Endothelial cell of umbilical vein (primary cell): ENCODE measurements at regions not wholly inside any gene's neighbourhood (a gene's known extent, or its start where the extent isn't known, plus 50 kb on each side); places are given as distances from the start of the nearest gene placed in this dataset.

ENCODE experiments used
- BruUV-seq: library from RNA; stranded (reverse); fragments of 400-500 nt; replicated peaks from 2 replicates; lab custom pipeline; 2021; lab: Mats Ljungman, UMichigan
- CTCF ChIA-PET: fragments of 300-600, 350-600 bp; sonication (Branson Sonifier 250); formaldehyde crosslinking; loops from one replicate; lab custom pipeline; 2021; ENCODE audit warnings: antibody characterized with exemption, inconsistent platforms; lab: Charles Lee
- POLR2A ChIA-PET: fragments of 300-600, 350-600 bp; sonication (Branson Sonifier 250); formaldehyde crosslinking; loops from one replicate; lab custom pipeline; 2021; ENCODE audit warnings: antibody characterized with exemption, inconsistent platforms; lab: Charles Lee
- DNase-seq: peaks from one replicate; pipeline ENCODE4 v3.0.0-alpha.2; 2011; ENCODE audit warnings: low read depth, low spot score
- FAIRE-seq: peaks from 2 replicates; lab custom pipeline; 2011; peaks lifted over from hg19 to GRCh38; lab: Jason Lieb, UNC
- H2AFZ ChIP-seq: 2 replicates; pipeline ENCODE4 v1.6.0; 2012; ENCODE audit warnings: low read depth, low read length, control low read depth, inconsistent platforms
- H3K27ac ChIP-seq: 2 replicates; pipeline ENCODE4 v1.5.1; 2011; ENCODE audit warnings: low read depth, mild to moderate bottlenecking, control low read depth, low read length, moderate library complexity; ENCODE audit not compliant: insufficient read depth
- H3K27me3 ChIP-seq, 2 experiments: 2 replicates each; pipeline versions ENCODE4 v1.6.0 to v1.6.1; 2011; ENCODE audit warnings: low read length in 2 of 2, mixed read lengths in 1 of 2; ENCODE audit not compliant: control insufficient read depth in 2 of 2, insufficient read depth in 2 of 2
- H3K36me3 ChIP-seq, 2 experiments: 2 replicates in 1 of 2; 3 replicates in 1 of 2; pipeline ENCODE4 v1.5.1; 2011; ENCODE audit warnings: low read length in 2 of 2, mild to moderate bottlenecking in 1 of 2, moderate library complexity in 1 of 2; ENCODE audit not compliant: control insufficient read depth in 2 of 2, insufficient read depth in 2 of 2; ENCODE audit errors: extremely low read depth in 1 of 2
- H3K4me1 ChIP-seq: 3 replicates; pipeline ENCODE4 v1.5.1; 2011; ENCODE audit warnings: mild to moderate bottlenecking, low read length; ENCODE audit not compliant: control insufficient read depth, insufficient read depth; ENCODE audit errors: extremely low read depth
- H3K4me2 ChIP-seq: 2 replicates; pipeline ENCODE4 v1.6.1; 2011; ENCODE audit warnings: low read length, control low read depth, mixed read lengths; ENCODE audit not compliant: insufficient read depth
- H3K4me3 ChIP-seq, 3 experiments: fragments of 200-600 bp in 1 of 3; sonication (generic), shearing (Covaris generic) in 1 of 3; replicated peaks in 1 of 3; 2 replicates each; pipeline ENCODE4 v1.5.1; 2011 to 2016; ENCODE audit warnings: control low read depth in 3 of 3, low read length in 3 of 3, mild to moderate bottlenecking in 2 of 3, inconsistent platforms in 1 of 3, low read depth in 1 of 3, moderate library complexity in 1 of 3; ENCODE audit not compliant: insufficient read depth in 1 of 3
- H3K79me2 ChIP-seq: 2 replicates; pipeline ENCODE4 v1.6.0; 2012; ENCODE audit warnings: low read length, inconsistent platforms; ENCODE audit not compliant: control insufficient read depth, insufficient read depth
- H3K9ac ChIP-seq: replicated peaks from 2 replicates; pipeline ENCODE3; 2011; ENCODE audit warnings: low read length, control low read depth; ENCODE audit not compliant: insufficient read depth; ENCODE audit errors: extremely low read depth
- H3K9me1 ChIP-seq: replicated peaks from 3 replicates; pipeline ENCODE4 v1.6.0; 2011; ENCODE audit warnings: mild to moderate bottlenecking, low read length; ENCODE audit not compliant: control insufficient read depth, insufficient read depth; ENCODE audit errors: extremely low read depth
- H3K9me3 ChIP-seq: replicated peaks from 2 replicates; pipeline ENCODE4 v1.5.1; 2012; ENCODE audit warnings: low read length, inconsistent platforms; ENCODE audit not compliant: control insufficient read depth, insufficient read depth
- H4K20me1 ChIP-seq: replicated peaks from 2 replicates; pipeline ENCODE3; 2011; ENCODE audit warnings: mild to moderate bottlenecking, low read length; ENCODE audit not compliant: control insufficient read depth, insufficient read depth; ENCODE audit errors: extremely low read depth
- CTCF ChIP-seq, 2 donors: IDR thresholded peaks; 1 replicate in 1 of 2; 2 replicates in 1 of 2; pipeline ENCODE4 v1.5.1; 2011; ENCODE audit warnings: low read length in 2 of 2, mild to moderate bottlenecking in 2 of 2, moderate library complexity in 2 of 2, control low read depth in 1 of 2, inconsistent platforms in 1 of 2, low read depth in 1 of 2; ENCODE audit not compliant: insufficient read depth in 1 of 2; ENCODE audit errors: extremely low read depth in 1 of 2
- EZH2 ChIP-seq: IDR thresholded peaks from 2 replicates; pipeline ENCODE4 v1.6.1; 2012; ENCODE audit warnings: borderline replicate concordance, low read depth, mild to moderate bottlenecking, moderate library complexity, low read length, inconsistent platforms; ENCODE audit not compliant: severe bottlenecking
- FOS ChIP-seq: IDR thresholded peaks from 2 replicates; pipeline ENCODE4 v1.6.1; 2011; ENCODE audit warnings: mild to moderate bottlenecking, low read length, moderate library complexity, borderline replicate concordance; ENCODE audit not compliant: insufficient read depth
- GATA2 ChIP-seq: IDR thresholded peaks from 2 replicates; pipeline ENCODE4 v1.7.0; 2011; ENCODE audit warnings: low read depth, mild to moderate bottlenecking, moderate library complexity, mixed read lengths, low read length; ENCODE audit not compliant: insufficient read length, insufficient read depth
- JUN ChIP-seq: IDR thresholded peaks from 2 replicates; pipeline ENCODE4 v1.6.1; 2011; ENCODE audit warnings: borderline replicate concordance, low read depth; ENCODE audit not compliant: insufficient read length, insufficient read depth
- MYC ChIP-seq: IDR thresholded peaks from one replicate; pipeline ENCODE4 v1.6.1; 2011; ENCODE audit warnings: mild to moderate bottlenecking, low read depth, low read length
- POLR2A ChIP-seq: IDR thresholded peaks from 2 replicates; pipeline ENCODE4 v1.6.1; 2012; ENCODE audit warnings: low read depth, mild to moderate bottlenecking, control low read depth, low read length
- POLR2AphosphoS5 ChIP-seq: IDR thresholded peaks from 2 replicates; pipeline ENCODE4 v1.6.1; 2012; ENCODE audit warnings: low read depth, mild to moderate bottlenecking, control low read depth, low read length, moderate library complexity; ENCODE audit not compliant: insufficient read depth
- dilution Hi-C: fragments of 300-500 bp; cut with MboI; formaldehyde crosslinking; loops from one replicate; pipeline ENCODE4 v1.15.0; 2019; ENCODE audit warnings: low sequenced_read_pairs; ENCODE audit not compliant: extremely low pct_ligation_motif_present
- intact Hi-C: fragments of 100-400 bp; cut with micrococcal nuclease; formaldehyde crosslinking; loops from one replicate; pipeline ENCODE4 v1.10.0; 2022
- TF ChIP-seq, protein P1 (sequence below): IDR thresholded peaks from 2 replicates; pipeline ENCODE4 v1.6.1; 2011; ENCODE audit not compliant: insufficient read depth, insufficient read length

DNA sequence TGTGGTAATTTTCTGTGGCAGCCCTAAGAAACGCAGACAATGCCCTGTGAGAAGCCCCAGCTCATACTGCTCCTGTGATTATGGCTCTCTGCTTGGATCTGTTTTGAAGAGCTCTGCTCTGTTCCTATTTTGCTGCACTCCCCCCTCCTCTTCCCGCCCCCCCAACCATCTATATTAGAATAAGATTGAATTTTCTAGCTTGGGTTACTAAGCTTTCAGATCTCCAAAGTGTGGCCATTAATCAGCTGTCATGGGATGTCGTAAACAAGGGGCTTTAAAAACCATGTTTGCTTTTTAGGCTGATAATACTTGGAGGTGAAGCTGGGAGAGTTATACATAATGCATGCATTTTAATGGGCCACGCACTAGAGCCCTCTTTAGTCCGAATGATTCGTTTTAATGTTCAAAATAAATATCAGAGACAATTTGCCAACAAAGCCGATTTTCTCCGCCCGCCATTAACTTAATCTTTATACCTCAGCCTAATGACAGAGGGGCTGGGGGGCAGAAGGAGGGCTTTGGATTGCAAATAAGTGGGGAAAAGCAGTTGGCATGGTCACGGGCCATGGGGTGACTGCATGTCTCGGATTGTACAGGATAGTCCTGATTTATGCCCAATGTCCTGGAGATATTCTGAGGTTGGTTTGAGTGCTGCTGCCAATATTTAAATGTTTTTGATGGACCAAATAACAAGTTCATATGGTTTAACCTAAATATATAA, 165.5 kb downstream of the RPS24 start:
- Histone ChIP-seq H3K36me3 (no peaks in the 10 kb centered on the region), H3K9ac (no peak overlapping the region), H3K79me2 (no peaks in the 10 kb centered on the region), H3K27me3 (peaks cover 2 to 18% of the 10 kb centered on the region in 2 experiments), H3K4me3 (no peak overlapping the region), H2AFZ (no peak overlapping the region), H3K4me1 (no peaks in the 10 kb centered on the region), H3K9me1 (no peaks in the 10 kb centered on the region), H3K4me2 (no peak overlapping the region), H4K20me1 (no peaks in the 10 kb centered on the region), H3K9me3 (no peaks in the 10 kb centered on the region), H3K27ac (no peak overlapping the region)
- TF ChIP-seq JUN = no peak
- TF ChIP-seq, protein P1, sequence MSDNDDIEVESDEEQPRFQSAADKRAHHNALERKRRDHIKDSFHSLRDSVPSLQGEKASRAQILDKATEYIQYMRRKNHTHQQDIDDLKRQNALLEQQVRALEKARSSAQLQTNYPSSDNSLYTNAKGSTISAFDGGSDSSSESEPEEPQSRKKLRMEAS = no peak
- no peak for TF ChIP-seq CTCF (IDR thresholded peaks at IDR 0.05; ENCODE audit: extremely low read depth in 1 of 2, insufficient read depth in 1 of 2, low read depth in 1 of 2, low read length in 2 of 2)
- no peak for TF ChIP-seq POLR2A
- no peak for TF ChIP-seq FOS
- no peak for TF ChIP-seq POLR2AphosphoS5
- no peak for TF ChIP-seq GATA2
- TF ChIP-seq EZH2 = no peak
- no peak for TF ChIP-seq MYC
- intact Hi-C loops (no loop called here), dilution Hi-C loops (no loop called here)
- POLR2A ChIA-PET = no interaction called here
- FAIRE-seq (no peak), DNase-seq (no peak)
- BruUV-seq = no TSS peak
- CTCF ChIA-PET = interaction anchor here (0.9 kb wide), 1 partner anchor 9 kb away, joined by 4 read pairs; no protein-coding TSS in a partner anchor
